ENCODE measurements at regions not wholly inside any gene's neighbourhood (a gene's known extent, or its start where the extent isn't known, plus 50 kb on each side); places are given as distances from the start of the nearest gene placed in this dataset.

- no peak for DNase-seq (ENCODE audit: low read depth)
- no peak overlapping the region for H3K4me3 ChIP-seq (ENCODE audit: control insufficient read depth, low read depth, low read length)
- TF ChIP-seq CTCF (conservative IDR thresholded peaks at IDR 0.05; ENCODE audit: control insufficient read depth, insufficient read depth, low read depth, low read length), result no peak
These were observed 1570.6 kb upstream of the LRRTM3 start for GRCh38 chr10:65355141-65355680.

- no peak overlapping the region for H3K4me3 ChIP-seq (ENCODE audit: control insufficient read depth, low read depth, low read length)
- DNase-seq (ENCODE audit: low read depth), result no peak
- no peak for TF ChIP-seq CTCF (conservative IDR thresholded peaks at IDR 0.05; ENCODE audit: control insufficient read depth, insufficient read depth, low read depth, low read length)
These were observed 1567.3 kb upstream of the LRRTM3 start for GRCh38 chr10:65358565-65358964.

- no peak for TF ChIP-seq CTCF (conservative IDR thresholded peaks at IDR 0.05; ENCODE audit: control insufficient read depth, insufficient read depth, low read depth, low read length)
- no peak overlapping the region for H3K4me3 ChIP-seq (ENCODE audit: control insufficient read depth, low read depth, low read length)
- no peak for DNase-seq (ENCODE audit: low read depth)
These were observed 1565.3 kb upstream of the LRRTM3 start for GRCh38 chr10:65360497-65360896.

GRCh38 chr10:65365878-65366277, 1560.0 kb upstream of the LRRTM3 start:
- TF ChIP-seq CTCF (conservative IDR thresholded peaks at IDR 0.05; ENCODE audit: control insufficient read depth, insufficient read depth, low read depth, low read length), result no peak
- no peak for DNase-seq (ENCODE audit: low read depth)

GRCh38 chr10:65367706-65368105, 1558.1 kb upstream of the LRRTM3 start:
- H3K4me3 ChIP-seq (ENCODE audit: control insufficient read depth, low read depth, low read length), result no peak overlapping the region
- DNase-seq (ENCODE audit: low read depth), result no peak

More at GRCh38 chr10:65365878-65366277, 1560.0 kb upstream of the LRRTM3 start:
- no peak overlapping the region for H3K4me3 ChIP-seq (ENCODE audit: control insufficient read depth, low read depth, low read length)

GRCh38 chr10:65375528-65375927, 1550.3 kb upstream of the LRRTM3 start:
- no peak for DNase-seq (ENCODE audit: low read depth)
- no peak for TF ChIP-seq CTCF (conservative IDR thresholded peaks at IDR 0.05; ENCODE audit: control insufficient read depth, insufficient read depth, low read depth, low read length)
- H3K4me3 ChIP-seq (ENCODE audit: control insufficient read depth, low read depth, low read length), result no peak overlapping the region

More at GRCh38 chr10:65367706-65368105, 1558.1 kb upstream of the LRRTM3 start:
- TF ChIP-seq CTCF (conservative IDR thresholded peaks at IDR 0.05; ENCODE audit: control insufficient read depth, insufficient read depth, low read depth, low read length), result no peak

- no peak for TF ChIP-seq CTCF (conservative IDR thresholded peaks at IDR 0.05; ENCODE audit: control insufficient read depth, insufficient read depth, low read depth, low read length)
- DNase-seq (ENCODE audit: low read depth), result no peak
- no peak overlapping the region for H3K4me3 ChIP-seq (ENCODE audit: control insufficient read depth, low read depth, low read length)
These were observed 1548.1 kb upstream of the LRRTM3 start for GRCh38 chr10:65377687-65378086.

All from fibroblast of mammary gland (primary cell).